Glomerular endothelial cell (primary cell): ENCODE measurements at regions not wholly inside any gene's neighbourhood (a gene's known extent, or its start where the extent isn't known, plus 50 kb on each side); places are given as distances from the start of the nearest gene placed in this dataset.

Experiments
- DNase-seq: peaks from one replicate; pipeline ENCODE4 v3.0.0-alpha.2; 2011; ENCODE audit warnings: low read depth, low spot score; ENCODE audit errors: extremely low read depth

GRCh38 chr5:105993027-105993426 is 1677.7 kb downstream of the EFNA5 start:
- DNase-seq: no peak

- no peak for DNase-seq
Measured at GRCh38 chr5:105982526-105982925, 1688.2 kb downstream of the EFNA5 start.

GRCh38 chr5:105978011-105978410 is 1692.7 kb downstream of the EFNA5 start:
- DNase-seq: no peak

- DNase-seq: no peak
Measured at GRCh38 chr5:105977163-105977562, 1693.6 kb downstream of the EFNA5 start.

GRCh38 chr5:105970919-105971318 is 1699.8 kb downstream of the EFNA5 start:
- DNase-seq: no peak

GRCh38 chr5:105968981-105969380 is 1701.8 kb downstream of the EFNA5 start:
- DNase-seq: no peak

GRCh38 chr5:105963696-105964255 is 1707.0 kb downstream of the EFNA5 start:
- DNase-seq: no peak

- no peak for DNase-seq
Measured at GRCh38 chr5:105961572-105961971, 1709.2 kb downstream of the EFNA5 start.

- DNase-seq: no peak
Measured at GRCh38 chr5:105956456-105957196, 1714.1 kb downstream of the EFNA5 start.

GRCh38 chr5:105954341-105954740 is 1716.4 kb downstream of the EFNA5 start:
- DNase-seq: no peak

- no peak for DNase-seq
Measured at GRCh38 chr5:105953616-105954015, 1717.1 kb downstream of the EFNA5 start.

- no peak for DNase-seq
Measured at GRCh38 chr5:105952875-105953274, 1717.9 kb downstream of the EFNA5 start.

- no peak for DNase-seq
Measured at GRCh38 chr5:105947461-105947860, 1723.3 kb downstream of the EFNA5 start.

GRCh38 chr5:105945203-105945972 is 1725.3 kb downstream of the EFNA5 start:
- DNase-seq: no peak

GRCh38 chr5:105940181-105940580 is 1730.6 kb downstream of the EFNA5 start:
- no peak for DNase-seq

GRCh38 chr5:105934171-105934570 is 1736.6 kb downstream of the EFNA5 start:
- no peak for DNase-seq

- DNase-seq: no peak
Measured at GRCh38 chr5:105931881-105932421, 1738.8 kb downstream of the EFNA5 start.

- no peak for DNase-seq
Measured at GRCh38 chr5:105929858-105930257, 1740.9 kb downstream of the EFNA5 start.

- DNase-seq: no peak
Measured at GRCh38 chr5:105924366-105924765, 1746.4 kb downstream of the EFNA5 start.

GRCh38 chr5:105922574-105922973 is 1748.2 kb downstream of the EFNA5 start:
- no peak for DNase-seq

- no peak for DNase-seq
Measured at GRCh38 chr5:105922080-105922479, 1748.7 kb downstream of the EFNA5 start.

GRCh38 chr5:105917189-105917588 is 1753.5 kb downstream of the EFNA5 start:
- DNase-seq: no peak
